Uterus (tissue), 3 donors: ENCODE measurements at regions not wholly inside any gene's neighbourhood (a gene's known extent, or its start where the extent isn't known, plus 50 kb on each side); places are given as distances from the start of the nearest gene placed in this dataset.

ENCODE experiments used
- DNase-seq, 2 donors: peaks; one replicate each; pipeline ENCODE4 v3.0.0-alpha.2; 2019 to 2020
- H3K27ac ChIP-seq, 2 donors: fragments of 200-600 bp; sonication (generic); 1 replicate in 1 of 2; 2 replicates in 1 of 2; pipeline ENCODE4 v1.5.1; 2016 to 2018
- H3K27me3 ChIP-seq, 2 donors: fragments of 200-600 bp; sonication (generic); one replicate each; pipeline ENCODE4 v1.5.1; 2018 to 2019; ENCODE audit warnings: control low read depth in 1 of 2
- H3K36me3 ChIP-seq, 2 donors: fragments of 200-600 bp; sonication (generic); one replicate each; pipeline ENCODE4 v1.5.1; 2019; ENCODE audit warnings: control low read depth in 1 of 2
- H3K4me1 ChIP-seq, 2 donors: fragments of 200-600 bp; sonication (generic); one replicate each; pipeline ENCODE4 v1.5.1; 2018 to 2019; ENCODE audit warnings: control low read depth in 1 of 2
- H3K4me3 ChIP-seq, 2 donors: fragments of 200-600 bp; sonication (generic); 1 replicate in 1 of 2; 2 replicates in 1 of 2; pipeline ENCODE4 v1.5.1; 2018 to 2019; ENCODE audit warnings: mild to moderate bottlenecking in 1 of 2
- H3K9me3 ChIP-seq, 2 donors: fragments of 200-600 bp; sonication (generic); one replicate each; pipeline ENCODE4 v1.5.1; 2019; ENCODE audit warnings: control low read depth in 1 of 2
- POLR2A ChIP-seq, 2 donors: fragments of 450-650 bp; IDR thresholded peaks; one replicate each; pipeline ENCODE4 v1.6.1; 2016; ENCODE audit warnings: antibody characterized with exemption in 2 of 2, mild to moderate bottlenecking in 1 of 2, moderate library complexity in 1 of 2
- intact Hi-C: fragments of 100-400 bp; cut with DNase I; formaldehyde crosslinking; loops from one replicate; pipeline ENCODE4 v1.15.1; 2023; ENCODE audit warnings: low total_unique reads
- TF ChIP-seq, protein P1 (sequence below), 4 experiments: fragments of 200-600 bp in 2 of 4; fragments of 450-650 bp in 2 of 4; sonication (generic) in 2 of 4; IDR thresholded peaks; one replicate each; pipeline ENCODE4 v1.5.1; 2016 to 2019; ENCODE audit warnings: antibody characterized with exemption in 4 of 4, mild to moderate bottlenecking in 2 of 4, moderate library complexity in 1 of 4
- donor health status: DM: yes; HTN: yes; CAD: no.

DNA sequence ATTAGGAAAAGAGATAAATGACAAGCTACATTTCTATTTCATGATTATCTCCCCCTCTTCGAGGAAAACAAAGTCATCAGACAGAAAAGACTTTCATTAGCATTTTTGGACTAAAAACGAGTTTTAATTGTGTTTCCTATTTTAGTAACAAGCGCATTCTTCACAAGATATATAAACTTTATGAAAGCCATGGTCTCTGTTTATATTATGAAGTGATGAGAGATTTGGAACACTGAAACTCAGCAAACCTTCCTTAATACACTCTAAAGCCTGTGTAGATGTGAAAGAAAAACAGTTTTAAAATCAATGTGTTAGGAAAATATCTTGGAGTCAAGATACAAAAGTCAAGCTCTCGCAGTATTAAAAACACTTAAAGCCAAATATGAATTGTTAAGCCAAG, 539.1 kb downstream of the LRFN5 start:
- no peak for TF ChIP-seq POLR2A (IDR thresholded peaks at IDR 0.05)
- TF ChIP-seq, protein P1, sequence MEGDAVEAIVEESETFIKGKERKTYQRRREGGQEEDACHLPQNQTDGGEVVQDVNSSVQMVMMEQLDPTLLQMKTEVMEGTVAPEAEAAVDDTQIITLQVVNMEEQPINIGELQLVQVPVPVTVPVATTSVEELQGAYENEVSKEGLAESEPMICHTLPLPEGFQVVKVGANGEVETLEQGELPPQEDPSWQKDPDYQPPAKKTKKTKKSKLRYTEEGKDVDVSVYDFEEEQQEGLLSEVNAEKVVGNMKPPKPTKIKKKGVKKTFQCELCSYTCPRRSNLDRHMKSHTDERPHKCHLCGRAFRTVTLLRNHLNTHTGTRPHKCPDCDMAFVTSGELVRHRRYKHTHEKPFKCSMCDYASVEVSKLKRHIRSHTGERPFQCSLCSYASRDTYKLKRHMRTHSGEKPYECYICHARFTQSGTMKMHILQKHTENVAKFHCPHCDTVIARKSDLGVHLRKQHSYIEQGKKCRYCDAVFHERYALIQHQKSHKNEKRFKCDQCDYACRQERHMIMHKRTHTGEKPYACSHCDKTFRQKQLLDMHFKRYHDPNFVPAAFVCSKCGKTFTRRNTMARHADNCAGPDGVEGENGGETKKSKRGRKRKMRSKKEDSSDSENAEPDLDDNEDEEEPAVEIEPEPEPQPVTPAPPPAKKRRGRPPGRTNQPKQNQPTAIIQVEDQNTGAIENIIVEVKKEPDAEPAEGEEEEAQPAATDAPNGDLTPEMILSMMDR (IDR thresholded peaks at IDR 0.05): no peak
- intact Hi-C loops: no loop called here
- DNase-seq: no peak
- Histone ChIP-seq H3K4me3 (no peak overlapping the region), H3K9me3 (no peaks in the 10 kb centered on the region), H3K27me3 (no peaks in the 10 kb centered on the region), H3K36me3 (no peaks in the 10 kb centered on the region), H3K4me1 (no peaks in the 10 kb centered on the region), H3K27ac (no peak overlapping the region)

DNA sequence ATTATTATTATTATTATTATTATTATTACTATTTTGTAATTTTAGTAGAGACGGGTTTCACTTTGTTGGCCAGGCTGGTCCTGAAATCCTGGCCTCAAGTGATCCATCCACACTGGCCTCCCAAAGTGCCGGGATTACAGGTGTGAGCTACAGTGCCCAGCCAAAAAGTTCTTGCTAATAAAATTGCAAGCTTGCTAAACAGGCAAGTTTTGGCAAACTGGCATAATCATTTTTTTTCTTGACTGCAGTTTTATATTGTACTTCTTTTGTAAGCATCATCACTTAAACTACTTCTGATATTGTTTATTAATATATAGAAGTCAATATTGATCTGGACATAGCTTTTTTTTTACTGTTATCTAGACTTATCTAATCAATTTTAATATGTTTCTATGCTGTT, 536.4 kb downstream of the LRFN5 start:
- intact Hi-C loops: no loop called here
- Histone ChIP-seq H3K4me1 (no peaks in the 10 kb centered on the region), H3K4me3 (no peak overlapping the region), H3K36me3 (no peaks in the 10 kb centered on the region), H3K27me3 (no peaks in the 10 kb centered on the region), H3K27ac (no peak overlapping the region), H3K9me3 (no peaks in the 10 kb centered on the region)
- TF ChIP-seq, protein P1 (IDR thresholded peaks at IDR 0.05): no peak
- TF ChIP-seq POLR2A (IDR thresholded peaks at IDR 0.05): no peak
- no peak for DNase-seq

DNA sequence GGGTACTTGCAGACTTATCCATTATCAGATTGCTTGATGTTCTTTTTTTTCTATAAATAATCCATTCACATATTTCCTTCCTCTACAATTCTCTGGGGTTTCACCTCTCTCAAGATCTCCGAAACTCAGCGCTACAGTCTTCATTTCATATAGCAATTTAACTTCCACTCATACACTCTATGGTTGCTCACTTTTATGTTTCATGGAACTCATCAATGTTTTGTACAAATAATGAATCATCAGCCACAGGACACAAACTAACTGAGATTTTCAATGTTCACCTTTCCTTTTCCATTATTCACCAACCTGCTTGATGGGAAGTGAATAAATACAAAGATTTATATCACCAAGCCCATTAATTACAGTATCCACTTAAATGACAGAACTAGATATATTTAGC, 534.7 kb downstream of the LRFN5 start:
- Histone ChIP-seq H3K27ac (no peak overlapping the region), H3K4me3 (no peak overlapping the region), H3K27me3 (no peaks in the 10 kb centered on the region), H3K4me1 (no peaks in the 10 kb centered on the region), H3K36me3 (no peaks in the 10 kb centered on the region), H3K9me3 (no peaks in the 10 kb centered on the region)
- intact Hi-C loops: no loop called here
- TF ChIP-seq, protein P1 (IDR thresholded peaks at IDR 0.05): no peak
- no peak for TF ChIP-seq POLR2A (IDR thresholded peaks at IDR 0.05)
- DNase-seq: no peak

DNA sequence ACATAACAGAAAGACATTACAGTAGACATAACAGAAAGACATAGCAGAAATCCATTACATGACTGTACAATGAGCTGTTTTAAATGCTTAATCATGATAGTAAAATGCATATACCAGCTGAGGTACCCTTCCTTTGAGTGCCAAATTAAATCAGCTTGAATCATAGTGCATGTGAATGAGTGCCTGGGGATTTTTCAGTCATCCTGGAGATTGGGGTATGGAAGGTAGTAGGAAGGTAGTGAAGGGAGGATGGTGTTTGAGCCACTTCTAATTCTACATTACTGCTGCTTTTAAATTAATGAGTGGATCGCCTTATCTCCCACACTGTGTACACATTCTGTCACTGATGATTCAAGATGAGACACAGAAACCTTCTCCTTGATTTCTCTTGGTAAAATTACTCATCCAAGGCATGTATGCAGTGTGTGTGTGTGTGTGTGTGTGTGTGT, 534.2 kb downstream of the LRFN5 start:
- intact Hi-C loops: no loop called here
- no peaks in the 10 kb centered on the region for H3K36me3 ChIP-seq
- TF ChIP-seq POLR2A (IDR thresholded peaks at IDR 0.05): no peak
- TF ChIP-seq, protein P1 (IDR thresholded peaks at IDR 0.05): no peak
- H3K27ac ChIP-seq: no peak overlapping the region
- H3K9me3 ChIP-seq: no peaks in the 10 kb centered on the region
- H3K4me1 ChIP-seq: no peaks in the 10 kb centered on the region
- no peak for DNase-seq
- H3K4me3 ChIP-seq: no peak overlapping the region
- H3K27me3 ChIP-seq: no peaks in the 10 kb centered on the region

DNA sequence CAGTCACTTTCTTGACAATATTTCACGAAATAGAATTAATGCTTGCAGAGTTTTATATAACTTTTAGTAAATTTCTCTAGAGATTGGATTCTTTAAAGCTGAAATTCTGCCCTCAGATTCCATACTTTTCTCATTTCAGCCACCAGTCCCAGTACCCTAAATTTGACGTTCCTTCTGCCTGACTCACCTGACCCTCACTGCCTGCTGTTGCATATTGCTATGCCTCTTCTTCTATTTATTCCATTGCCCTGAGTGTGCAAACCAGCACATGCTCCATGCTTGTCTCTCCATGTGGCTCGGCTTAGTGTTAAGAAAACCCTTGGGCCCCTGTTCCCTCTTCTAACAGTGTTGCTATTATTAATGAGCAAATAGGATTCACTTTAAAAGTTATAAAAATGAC, 533.3 kb downstream of the LRFN5 start:
- H3K9me3 ChIP-seq: no peaks in the 10 kb centered on the region
- H3K36me3 ChIP-seq: no peaks in the 10 kb centered on the region
- no peak for TF ChIP-seq POLR2A (IDR thresholded peaks at IDR 0.05)
- TF ChIP-seq, protein P1 (IDR thresholded peaks at IDR 0.05): no peak
- H3K4me3 ChIP-seq: no peak overlapping the region
- H3K27ac ChIP-seq: no peak overlapping the region
- intact Hi-C loops: no loop called here
- DNase-seq: no peak
- no peaks in the 10 kb centered on the region for H3K27me3 ChIP-seq
- no peaks in the 10 kb centered on the region for H3K4me1 ChIP-seq
